HG02678 (cell line): ENCODE measurements at regions not wholly inside any gene's neighbourhood (a gene's known extent, or its start where the extent isn't known, plus 50 kb on each side); places are given as distances from the start of the nearest gene placed in this dataset.

Source experiments
- ATAC-seq: cut with Tn5 transposase; IDR thresholded peaks from one replicate; pipeline ENCODE4 v1.9.1; 2021; ENCODE audit warnings: mild to moderate bottlenecking, moderate library complexity; ENCODE audit not compliant: unreplicated experiment

GRCh38 chr7:116417593-116418345 lies 81.8 kb upstream of the CAV2 start:
- ATAC-seq, result no peak

- no peak for ATAC-seq
Measured at GRCh38 chr7:116418524-116418923, 81.0 kb upstream of the CAV2 start.

- no peak for ATAC-seq
Measured at GRCh38 chr7:116420003-116420402, 79.5 kb upstream of the CAV2 start.

- no peak for ATAC-seq
Measured at GRCh38 chr7:116421298-116421697, 78.2 kb upstream of the CAV2 start.

- no peak for ATAC-seq
Measured at GRCh38 chr7:116422683-116423082, 76.9 kb upstream of the CAV2 start.

- no peak for ATAC-seq
Measured at GRCh38 chr7:116423499-116423898, 76.0 kb upstream of the CAV2 start.

- no peak for ATAC-seq
Measured at GRCh38 chr7:116425647-116426209, 73.8 kb upstream of the CAV2 start.

GRCh38 chr7:116426428-116427156 lies 72.9 kb upstream of the CAV2 start:
- no peak for ATAC-seq

- no peak for ATAC-seq
Measured at GRCh38 chr7:116429986-116430619, 69.4 kb upstream of the CAV2 start.

- ATAC-seq, result no peak
Measured at GRCh38 chr7:116431787-116432526, 67.6 kb upstream of the CAV2 start.

- no peak for ATAC-seq
Measured at GRCh38 chr7:116432527-116432916, 67.0 kb upstream of the CAV2 start.

- no peak for ATAC-seq
Measured at GRCh38 chr7:116433246-116433645, 66.3 kb upstream of the CAV2 start.

- no peak for ATAC-seq
Measured at GRCh38 chr7:116434820-116435341, 64.7 kb upstream of the CAV2 start.

GRCh38 chr7:116436305-116436826 lies 63.2 kb upstream of the CAV2 start:
- no peak for ATAC-seq

GRCh38 chr7:116438267-116438666 lies 61.3 kb upstream of the CAV2 start:
- ATAC-seq, result no peak

GRCh38 chr7:116439005-116439404 lies 60.5 kb upstream of the CAV2 start:
- no peak for ATAC-seq

GRCh38 chr7:116439841-116440549 lies 59.5 kb upstream of the CAV2 start:
- no peak for ATAC-seq

- no peak for ATAC-seq
Measured at GRCh38 chr7:116441534-116441933, 58.0 kb upstream of the CAV2 start.

GRCh38 chr7:116443101-116443523 lies 56.4 kb upstream of the CAV2 start:
- ATAC-seq, result no peak

- ATAC-seq, result no peak
Measured at GRCh38 chr7:116443646-116444045, 55.9 kb upstream of the CAV2 start.
